HG02588 (cell line): ENCODE measurements at regions not wholly inside any gene's neighbourhood (a gene's known extent, or its start where the extent isn't known, plus 50 kb on each side); places are given as distances from the start of the nearest gene placed in this dataset.

ENCODE experiments used
- ATAC-seq: cut with Tn5 transposase; IDR thresholded peaks from one replicate; pipeline ENCODE4 v1.9.1; 2021; ENCODE audit warnings: mild to moderate bottlenecking, moderate library complexity; ENCODE audit not compliant: unreplicated experiment

GRCh38 chr11:112457532-112457931, 196.9 kb upstream of the PLET1 start:
- no peak for ATAC-seq

DNA sequence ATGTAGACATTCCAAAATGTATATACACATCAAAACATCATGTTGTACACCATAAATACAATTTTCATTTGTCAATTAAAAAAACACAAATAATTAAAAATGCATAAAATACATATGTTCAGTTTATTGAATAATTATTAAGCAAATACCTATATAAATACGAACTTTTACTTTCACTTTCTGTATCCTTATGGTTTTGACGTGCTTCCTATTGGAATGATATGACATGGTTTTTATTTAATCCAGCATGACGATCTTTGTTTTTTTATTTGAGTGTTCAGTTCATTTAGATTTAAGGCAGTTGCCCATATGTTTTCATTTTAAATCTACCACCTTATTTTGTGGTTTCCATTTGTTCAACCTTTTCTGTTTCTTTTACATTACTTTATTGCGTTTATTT, 198.3 kb upstream of the PLET1 start:
- no peak for ATAC-seq

- no peak for ATAC-seq
These were observed 199.5 kb upstream of the PLET1 start for GRCh38 chr11:112460141-112460540.

DNA sequence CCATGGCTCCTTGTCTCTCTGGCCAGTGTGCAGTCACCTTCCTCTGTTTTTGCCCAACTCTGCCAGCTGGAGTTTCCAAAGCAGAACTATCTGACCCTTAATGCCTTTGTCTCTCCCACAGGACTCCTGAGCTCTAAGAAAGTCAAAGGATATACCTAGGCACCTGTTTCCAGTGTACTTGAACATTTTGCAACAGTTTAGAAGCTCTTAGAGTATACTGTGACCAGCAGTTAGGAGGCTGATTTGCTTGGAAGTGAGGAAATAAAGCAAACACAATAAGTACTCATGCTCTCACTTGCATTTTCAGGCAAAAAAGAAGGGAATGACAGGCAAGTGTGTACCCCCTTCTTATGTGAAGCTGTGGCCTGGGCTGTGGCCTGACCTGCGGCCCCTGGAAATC, 204.3 kb upstream of the PLET1 start:
- ATAC-seq: no peak

DNA sequence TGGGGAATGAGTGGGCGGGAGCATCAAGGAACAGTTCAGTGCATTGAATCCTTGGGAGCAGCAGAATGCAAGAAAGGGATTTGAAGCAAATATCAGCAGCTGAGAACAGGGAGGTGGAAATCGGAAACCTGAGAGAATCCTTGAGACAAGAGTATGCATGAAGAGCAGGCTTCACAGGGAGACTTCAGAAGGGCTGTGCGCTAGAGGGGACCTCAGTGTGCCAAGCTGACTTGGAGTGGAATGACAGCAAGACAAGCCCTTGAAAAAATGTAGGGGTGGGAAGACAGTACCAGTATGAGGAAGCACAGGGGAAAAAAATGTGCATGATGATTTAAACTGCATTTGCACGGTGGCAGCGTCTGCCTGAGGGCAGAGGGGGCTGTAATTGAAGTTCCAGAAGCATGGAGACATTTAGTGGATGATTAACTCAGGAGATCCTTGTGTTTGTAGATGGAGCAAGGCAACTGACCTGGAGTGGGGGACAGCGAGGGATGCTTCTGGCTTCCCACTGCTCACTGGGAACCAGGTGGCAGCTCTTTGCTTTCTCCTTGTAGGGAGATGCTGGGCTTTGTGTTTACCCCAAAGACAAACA, 204.9 kb upstream of the PLET1 start:
- no peak for ATAC-seq

- no peak for ATAC-seq
These were observed 207.1 kb upstream of the PLET1 start for GRCh38 chr11:112467721-112468120.

DNA sequence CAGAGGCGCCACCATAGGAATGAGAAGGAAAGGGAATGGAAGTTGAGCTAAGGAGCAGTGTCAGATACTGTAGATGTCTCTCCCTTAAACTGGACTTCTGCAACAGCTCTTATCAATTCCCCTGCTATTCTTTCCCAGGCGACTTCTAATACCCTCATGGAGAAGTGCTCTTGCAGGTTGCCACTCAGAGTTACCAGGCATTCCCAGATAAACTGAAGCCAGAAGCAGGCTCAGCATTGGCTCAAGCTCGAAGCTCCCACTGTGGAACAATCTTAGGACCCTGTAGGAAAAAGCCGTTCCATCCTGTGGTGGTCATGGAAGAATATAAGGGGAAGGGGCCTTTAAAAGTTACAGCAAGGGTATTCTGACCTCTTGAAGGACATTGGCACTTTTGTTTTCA, 208.7 kb upstream of the PLET1 start:
- no peak for ATAC-seq

DNA sequence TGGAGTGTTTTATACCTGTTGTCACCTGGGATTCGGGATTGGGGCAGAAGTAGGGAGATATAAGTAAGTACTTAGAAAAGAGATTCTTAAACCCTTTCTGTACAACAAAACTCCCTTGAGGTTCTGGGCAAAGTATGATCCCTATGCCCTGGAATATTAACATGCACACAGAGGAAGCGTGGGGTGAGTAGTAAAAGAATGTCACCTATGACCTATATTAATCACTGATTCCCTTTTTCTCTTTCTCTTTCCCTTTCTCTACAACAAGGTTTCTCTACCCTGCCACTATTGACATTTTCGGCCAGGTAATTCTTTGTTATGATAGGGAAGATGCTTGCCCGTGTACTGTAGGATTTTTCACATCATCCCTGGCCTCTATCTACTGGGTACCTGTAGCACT, 209.7 kb upstream of the PLET1 start:
- no peak for ATAC-seq

- no peak for ATAC-seq
These were observed 211.1 kb upstream of the PLET1 start for GRCh38 chr11:112471731-112472130.

DNA sequence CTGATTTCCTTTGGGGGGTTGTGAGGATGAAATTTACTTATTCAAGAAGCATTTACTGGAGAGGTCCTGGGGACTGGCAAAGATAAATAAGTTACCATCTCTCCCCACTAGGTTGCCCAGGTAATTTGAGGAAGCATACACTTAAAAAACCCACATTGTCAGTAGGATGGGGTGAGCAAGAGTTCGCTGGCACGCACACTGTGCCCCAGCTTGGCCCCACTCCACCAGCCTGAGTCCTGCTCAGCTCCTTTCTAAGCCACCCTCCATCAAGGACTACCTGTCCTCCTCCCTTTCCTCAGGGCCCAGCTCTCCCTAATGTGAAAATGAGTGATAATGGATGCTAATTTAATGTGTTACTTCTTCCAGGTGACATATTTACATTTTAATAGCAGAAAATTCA, 216.5 kb upstream of the PLET1 start:
- no peak for ATAC-seq

DNA sequence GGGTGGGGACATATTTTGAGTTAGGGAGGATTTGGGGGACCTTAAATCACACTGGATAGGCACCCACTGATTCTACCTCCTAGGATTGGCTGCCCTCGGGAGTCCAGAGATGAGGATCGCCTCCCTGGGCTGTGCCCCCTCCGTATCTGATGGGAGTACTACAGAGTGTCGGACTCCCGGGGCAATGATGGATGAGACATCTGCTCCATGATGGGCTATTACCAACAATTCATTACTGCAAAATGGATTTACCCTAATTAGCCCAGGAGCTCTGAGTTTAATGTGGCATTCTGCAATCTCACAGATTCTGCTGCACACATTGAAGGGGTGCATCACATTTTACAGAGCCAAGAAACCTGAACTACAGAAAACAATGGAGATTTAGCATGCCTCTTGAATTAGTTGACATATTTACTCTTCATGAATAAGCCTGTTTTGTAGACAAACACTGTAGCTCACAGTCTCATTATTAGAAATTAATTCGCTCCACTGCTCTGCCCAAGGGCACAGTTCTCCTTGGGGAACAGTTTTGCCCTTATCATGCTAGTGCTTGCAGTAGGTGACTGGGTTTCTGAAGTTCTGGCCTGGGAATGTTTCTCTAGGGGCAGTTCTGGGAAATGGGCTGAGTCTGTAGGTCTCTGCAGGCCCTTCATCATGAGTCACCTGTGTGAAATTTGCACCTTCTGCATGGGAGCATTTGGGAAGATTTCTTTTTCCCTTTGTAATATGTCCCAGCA, 217.1 kb upstream of the PLET1 start:
- no peak for ATAC-seq

DNA sequence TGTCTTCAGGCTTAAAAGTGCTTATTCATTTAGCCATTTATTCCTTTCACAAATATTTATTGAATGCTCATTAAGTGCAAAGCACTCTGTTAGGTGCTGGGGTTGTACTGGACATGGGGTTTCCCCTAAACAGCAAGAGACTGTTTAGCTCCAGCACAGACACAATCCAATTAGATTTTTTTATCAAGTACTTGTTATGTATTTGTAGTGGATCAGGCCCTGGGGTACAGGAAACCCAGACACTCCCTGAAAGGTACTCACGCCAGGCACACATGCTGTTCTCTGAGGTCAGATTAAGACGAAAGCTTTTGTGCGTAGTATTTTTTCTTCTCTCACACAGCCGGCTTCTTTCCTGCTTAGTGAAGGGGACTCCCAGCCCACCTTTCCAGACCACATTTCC, 218.1 kb upstream of the PLET1 start:
- no peak for ATAC-seq

GRCh38 chr11:112481431-112481830, 220.8 kb upstream of the PLET1 start:
- no peak for ATAC-seq

DNA sequence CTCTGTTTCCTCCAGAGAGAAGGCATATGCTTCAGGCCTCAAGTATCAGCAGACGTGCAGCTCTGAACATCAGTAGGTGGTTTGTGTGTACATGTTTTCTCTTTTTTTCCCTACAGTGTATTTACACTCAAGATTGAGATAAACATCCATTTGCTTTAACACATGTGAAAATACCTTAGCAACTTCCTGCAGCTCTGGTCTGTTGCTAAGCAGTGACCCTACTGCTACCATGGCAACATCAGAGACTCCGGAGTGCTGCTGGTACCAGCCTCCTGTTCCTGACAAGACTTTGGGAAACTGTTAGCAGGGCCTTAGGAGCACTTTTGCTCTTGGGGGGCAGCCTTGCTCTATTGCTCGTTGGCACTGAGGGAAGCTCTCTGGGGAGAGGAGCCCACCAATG, 221.2 kb upstream of the PLET1 start:
- ATAC-seq: no peak

DNA sequence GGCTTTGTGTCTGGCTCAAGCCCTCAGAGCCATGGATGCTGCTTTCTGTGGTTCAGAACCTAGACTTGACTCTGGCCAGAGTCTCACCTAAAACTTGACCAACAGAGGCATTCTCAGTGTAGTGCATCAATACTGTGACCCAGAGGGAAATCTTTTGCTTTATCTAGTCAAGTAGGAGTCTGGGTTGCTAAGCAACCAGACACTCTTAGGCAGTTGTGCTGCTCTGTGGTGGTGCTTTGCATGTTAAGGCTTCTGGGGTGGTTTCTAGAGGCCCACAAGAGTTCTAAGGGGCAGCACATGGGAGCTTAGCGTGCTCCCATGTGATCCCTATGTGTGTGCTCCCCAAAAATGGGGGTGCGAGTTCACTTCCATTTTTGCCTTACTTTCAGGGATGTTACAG, 224.6 kb upstream of the PLET1 start:
- no peak for ATAC-seq

GRCh38 chr11:112497826-112498225, 237.2 kb upstream of the PLET1 start:
- ATAC-seq: no peak

- ATAC-seq: no peak
These were observed 238.0 kb upstream of the PLET1 start for GRCh38 chr11:112498701-112499100.

DNA sequence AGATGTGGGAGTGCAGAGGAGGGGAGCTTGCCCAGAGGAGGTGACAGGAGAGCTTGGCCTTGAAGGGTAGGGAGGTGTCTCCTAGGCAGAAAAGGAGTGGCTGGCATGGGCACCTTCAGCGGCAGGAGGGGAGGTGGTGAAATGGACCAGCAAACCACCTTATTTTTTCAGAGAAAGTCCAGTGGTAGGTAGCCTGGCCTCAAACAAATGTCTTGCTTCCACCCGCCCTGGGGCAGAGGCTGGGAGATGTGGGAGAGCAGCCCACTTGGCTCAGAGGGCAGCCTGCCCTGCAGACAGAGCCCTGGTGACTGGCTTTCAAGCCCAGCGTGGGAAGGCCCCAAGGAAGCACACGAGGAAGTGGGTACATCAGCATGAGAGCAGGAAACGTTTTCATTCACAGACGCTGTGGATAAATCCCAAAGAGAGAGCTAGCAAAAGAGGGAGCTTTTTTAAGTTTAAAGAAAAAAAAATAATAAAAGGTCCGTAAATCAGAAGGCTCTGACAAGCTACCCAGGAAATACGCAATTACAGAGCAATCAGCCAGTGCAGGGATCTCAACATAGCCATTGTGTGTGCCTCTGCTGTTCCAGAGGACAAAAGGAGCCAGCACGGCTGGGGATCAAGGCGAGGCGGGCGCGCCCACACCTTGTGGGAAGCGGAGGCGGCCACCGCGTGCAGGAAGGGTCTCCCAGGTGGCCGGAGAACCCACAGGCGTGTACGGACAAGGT, 238.7 kb upstream of the PLET1 start:
- no peak for ATAC-seq

- ATAC-seq: no peak
These were observed 239.2 kb upstream of the PLET1 start for GRCh38 chr11:112499881-112500204.

- ATAC-seq: no peak
These were observed 242.8 kb upstream of the PLET1 start for GRCh38 chr11:112503410-112503809.

DNA sequence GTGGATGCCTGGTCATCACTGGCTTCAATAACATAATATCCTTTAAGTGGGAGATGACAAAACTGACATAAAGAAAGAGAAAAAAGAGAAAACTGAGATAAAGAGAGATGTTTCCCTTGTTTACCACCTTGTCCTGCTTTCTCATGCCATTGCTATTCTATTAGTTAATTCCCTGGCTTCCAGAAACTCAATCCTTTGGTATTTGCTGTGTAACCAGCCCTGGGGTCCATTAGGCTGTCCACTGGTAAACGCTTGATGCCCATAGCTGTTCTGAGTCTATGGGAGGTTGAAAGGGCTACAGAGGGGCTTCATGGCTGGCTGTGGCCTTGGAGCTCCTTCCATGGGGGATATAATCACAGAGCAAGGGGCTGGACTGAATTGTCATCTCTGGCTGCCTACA, 243.4 kb upstream of the PLET1 start:
- no peak for ATAC-seq

DNA sequence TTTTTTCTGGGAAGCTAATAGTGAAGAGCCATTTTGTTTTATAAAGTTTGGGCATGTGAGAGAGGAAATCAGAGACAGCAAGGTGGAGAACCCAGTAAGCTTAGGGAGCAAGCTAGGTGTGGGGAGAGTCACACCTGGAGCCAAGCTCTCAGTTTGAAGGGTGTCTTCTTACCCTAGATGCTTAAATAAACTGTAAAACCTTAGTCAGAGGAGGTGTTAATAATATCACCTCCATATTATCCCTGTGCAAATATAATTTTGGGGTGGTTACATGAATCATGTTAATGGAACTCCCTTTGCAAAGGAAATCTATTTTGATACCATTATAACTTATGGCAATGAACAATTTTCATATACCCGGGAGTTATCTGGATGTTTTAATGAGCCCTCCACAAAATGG, 246.2 kb upstream of the PLET1 start:
- no peak for ATAC-seq
